HUDEP-2 (cell line): ENCODE measurements at regions not wholly inside any gene's neighbourhood (a gene's known extent, or its start where the extent isn't known, plus 50 kb on each side); places are given as distances from the start of the nearest gene placed in this dataset.

Source experiments
- DNase-seq, 76 experiments: peaks; one replicate each; lab custom pipeline; 2025; ENCODE audit not compliant: unreplicated experiment in 76 of 76; lab: John Stamatoyannopoulos, UW

- DNase-seq = no peak
Observed at GRCh38 chr3:102269406-102269805, 165.4 kb upstream of the ZPLD1 start.

- DNase-seq = no peak
Observed at GRCh38 chr3:102290241-102290640, 144.6 kb upstream of the ZPLD1 start.

- no peak for DNase-seq
Observed at GRCh38 chr3:102295756-102296155, 139.1 kb upstream of the ZPLD1 start.

GRCh38 chr3:102297072-102297658 lies 137.7 kb upstream of the ZPLD1 start:
- no peak for DNase-seq

GRCh38 chr3:102299125-102299877 lies 135.5 kb upstream of the ZPLD1 start:
- no peak for DNase-seq

- DNase-seq = peak in 63 of 76 experiments; percentile 1 to 77 (median 25)
Observed at GRCh38 chr3:102301155-102301880, 133.5 kb upstream of the ZPLD1 start.

- no peak for DNase-seq
Observed at GRCh38 chr3:102302020-102302419, 132.8 kb upstream of the ZPLD1 start.

GRCh38 chr3:102304550-102304949 lies 130.3 kb upstream of the ZPLD1 start:
- DNase-seq = no peak

GRCh38 chr3:102307442-102307841 lies 127.4 kb upstream of the ZPLD1 start:
- DNase-seq = peak in 1 of 76 experiments; percentile 6

GRCh38 chr3:102329066-102329465 lies 105.7 kb upstream of the ZPLD1 start:
- no peak for DNase-seq

- no peak for DNase-seq
Observed at GRCh38 chr3:102329561-102329960, 105.3 kb upstream of the ZPLD1 start.

- no peak for DNase-seq
Observed at GRCh38 chr3:102332205-102332604, 102.6 kb upstream of the ZPLD1 start.

GRCh38 chr3:102332934-102333333 lies 101.9 kb upstream of the ZPLD1 start:
- DNase-seq = no peak

GRCh38 chr3:102336130-102336529 lies 98.7 kb upstream of the ZPLD1 start:
- no peak for DNase-seq

GRCh38 chr3:102339671-102340070 lies 95.1 kb upstream of the ZPLD1 start:
- no peak for DNase-seq

- no peak for DNase-seq
Observed at GRCh38 chr3:102346897-102347296, 87.9 kb upstream of the ZPLD1 start.

GRCh38 chr3:102348904-102349303 lies 85.9 kb upstream of the ZPLD1 start:
- no peak for DNase-seq

GRCh38 chr3:102353148-102353547 lies 81.7 kb upstream of the ZPLD1 start:
- DNase-seq = no peak

GRCh38 chr3:102353805-102354204 lies 81.0 kb upstream of the ZPLD1 start:
- no peak for DNase-seq

GRCh38 chr3:102354818-102355515 lies 79.8 kb upstream of the ZPLD1 start:
- DNase-seq = peak in 4 of 76 experiments; percentile 9 to 18 (median 12)

- no peak for DNase-seq
Observed at GRCh38 chr3:102356506-102356905, 78.3 kb upstream of the ZPLD1 start.
